NCI-H128 (cell line): ENCODE measurements at regions not wholly inside any gene's neighbourhood (a gene's known extent, or its start where the extent isn't known, plus 50 kb on each side); places are given as distances from the start of the nearest gene placed in this dataset.
"Not testable (repeated sequence)": the region's sequence is repeated elsewhere in the genome, so short reads cannot be mapped to it uniquely, and the experiment has no call there.

Experiments used
- DNase-seq: peaks from one replicate; lab custom pipeline; 2025; ENCODE audit not compliant: unreplicated experiment; lab: John Stamatoyannopoulos, UW

DNA sequence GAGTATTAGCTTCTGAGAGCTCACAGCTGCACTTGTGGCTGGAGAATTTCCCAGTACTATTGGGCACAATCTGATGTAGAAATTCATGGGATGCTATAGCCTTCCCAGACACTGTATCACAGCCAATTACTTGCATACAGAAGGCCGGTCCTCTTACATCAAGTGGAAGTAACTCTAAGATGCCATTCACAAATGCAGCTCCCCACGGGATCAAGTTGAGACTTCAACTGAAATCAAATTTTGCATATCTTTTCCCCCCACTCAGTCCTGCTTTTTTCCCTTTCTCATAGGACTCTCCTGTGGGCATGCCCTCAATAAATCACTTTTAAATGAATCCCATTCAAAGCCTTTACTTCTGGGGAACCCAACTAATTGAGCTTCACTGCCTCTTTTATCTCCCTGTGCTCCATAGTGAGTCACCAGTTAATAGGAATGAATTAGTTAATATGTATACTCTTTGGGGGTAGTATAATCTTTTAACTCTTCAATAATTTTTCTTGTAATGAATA lies 1970.8 kb downstream of the OLFM4 start:
- no peak for DNase-seq

DNA sequence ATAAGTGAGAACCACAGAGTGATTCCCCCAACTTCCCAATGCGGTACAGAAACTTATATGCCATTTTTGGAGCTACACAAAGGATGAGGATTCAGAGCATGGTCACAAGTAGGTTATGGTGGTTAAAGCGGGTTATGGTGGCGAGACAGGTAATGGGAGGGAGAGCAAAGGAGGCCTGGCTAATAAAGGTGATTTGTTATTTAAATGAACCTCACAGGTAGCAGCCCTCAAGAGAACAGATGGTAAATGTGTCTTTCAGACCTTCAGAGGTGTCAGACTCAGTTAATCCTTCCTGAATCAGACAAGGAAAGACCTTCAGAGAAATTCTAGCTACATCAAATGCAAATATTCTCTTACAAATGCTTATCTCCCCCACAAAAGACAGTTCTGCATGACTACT lies 1971.4 kb downstream of the OLFM4 start:
- no peak for DNase-seq

DNA sequence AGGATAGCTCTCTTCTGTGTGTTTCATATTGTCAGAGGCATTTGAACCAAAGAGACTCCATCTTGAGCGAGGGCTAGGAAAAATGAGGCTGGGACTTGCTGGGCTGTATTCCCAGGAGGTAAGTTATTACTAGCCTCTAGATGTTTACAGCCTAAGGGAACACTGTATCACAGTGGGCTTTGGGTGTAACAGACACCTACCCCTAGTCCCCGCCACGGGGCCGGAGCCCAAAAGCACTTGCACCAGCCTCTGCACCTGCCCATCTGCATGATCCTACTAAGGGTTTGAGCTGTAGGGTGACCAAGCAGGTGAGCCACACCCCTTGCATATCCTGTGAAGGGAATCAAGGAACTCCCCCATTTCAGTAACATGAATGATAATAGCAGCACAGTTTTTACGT lies 1972.2 kb downstream of the OLFM4 start:
- DNase-seq: no peak

- no peak for DNase-seq
These were observed 1973.3 kb downstream of the OLFM4 start for GRCh38 chr13:55001881-55002280.

GRCh38 chr13:55007681-55008080 lies 1979.1 kb downstream of the OLFM4 start:
- DNase-seq: no peak

DNA sequence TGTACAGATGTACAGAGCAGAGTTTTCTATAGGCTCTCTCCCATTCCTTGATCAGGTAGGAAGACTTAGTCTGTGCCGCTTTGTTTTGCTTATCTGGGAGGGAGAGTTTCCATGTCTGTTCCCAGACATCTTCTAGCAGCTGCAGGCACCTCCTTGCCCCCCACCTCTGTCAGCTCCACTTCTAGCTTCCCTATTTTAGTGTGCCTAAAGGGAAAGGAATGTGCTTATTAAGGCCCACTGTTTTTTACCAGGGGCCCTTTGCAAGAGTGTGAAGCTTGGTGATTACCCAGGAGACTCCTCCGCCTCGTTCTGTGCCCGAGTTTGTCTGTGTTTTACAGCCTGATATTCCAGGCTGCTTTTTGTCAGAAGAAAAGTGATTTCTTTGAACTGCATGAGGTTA lies 1984.4 kb downstream of the OLFM4 start:
- DNase-seq: no peak

DNA sequence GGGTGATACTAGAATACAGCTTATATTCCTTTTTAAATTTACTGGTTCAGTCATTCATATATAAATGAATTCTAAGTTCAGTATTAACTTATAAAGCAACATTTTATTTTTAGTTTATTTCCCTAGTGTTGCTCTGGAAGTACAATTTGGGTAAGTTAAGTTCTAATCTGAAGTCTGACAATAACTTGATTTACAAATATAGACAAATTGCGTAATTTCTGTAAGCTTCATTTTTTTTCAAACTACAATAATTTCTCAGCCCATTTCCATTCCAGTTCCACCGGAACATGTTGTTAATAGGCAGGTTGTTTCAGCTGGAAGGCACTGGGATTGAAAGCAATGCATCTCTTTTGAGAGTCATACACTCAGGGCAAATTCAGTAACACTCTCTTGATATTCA lies 2000.7 kb downstream of the OLFM4 start:
- DNase-seq: no peak

DNA sequence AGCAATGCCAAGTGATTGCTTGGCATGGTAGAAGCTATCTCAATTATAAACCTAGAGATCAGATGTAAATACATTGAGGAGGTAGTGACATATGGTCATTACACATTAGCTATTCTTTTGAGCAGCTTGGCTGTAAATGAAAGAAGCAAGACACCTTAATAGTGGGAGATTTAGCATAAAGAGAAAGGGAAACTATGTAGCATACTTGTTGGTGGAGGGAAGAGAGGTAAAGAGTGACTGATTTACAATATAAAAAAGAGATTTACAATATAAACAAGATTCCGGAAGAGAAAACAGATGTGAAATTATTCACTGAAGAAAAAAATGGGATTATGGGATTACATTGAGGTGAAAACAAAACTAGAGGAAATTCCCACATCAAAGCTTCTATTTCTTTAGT lies 2009.6 kb downstream of the OLFM4 start:
- DNase-seq: no peak

- not testable (repeated sequence) for DNase-seq
These were observed 2025.4 kb downstream of the OLFM4 start for GRCh38 chr13:55053891-55054550.

DNA sequence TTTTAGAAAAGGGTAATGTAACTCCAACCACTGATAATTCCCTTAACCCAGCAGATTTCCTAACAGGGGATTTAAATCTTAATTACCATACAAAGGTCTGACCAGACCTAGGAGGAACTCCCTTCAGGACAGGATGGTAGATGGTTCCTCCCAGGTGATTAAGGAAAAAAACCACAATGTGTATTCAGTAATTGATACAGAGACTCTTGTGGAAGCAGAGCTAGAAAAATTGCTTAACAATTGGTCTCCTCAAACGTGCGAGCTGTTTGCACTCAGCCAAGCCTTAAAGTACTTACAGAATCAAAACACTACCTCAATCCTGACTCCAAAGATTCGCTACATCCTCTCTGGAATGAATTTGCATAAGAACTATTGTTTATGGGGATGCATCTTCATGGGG lies 2027.1 kb downstream of the OLFM4 start:
- not testable (repeated sequence) for DNase-seq

- no peak for DNase-seq
These were observed 2034.0 kb downstream of the OLFM4 start for GRCh38 chr13:55062662-55063061.

- DNase-seq: no peak
These were observed 2039.3 kb downstream of the OLFM4 start for GRCh38 chr13:55067946-55068345.

GRCh38 chr13:55069746-55070145 lies 2041.1 kb downstream of the OLFM4 start:
- DNase-seq: no peak

DNA sequence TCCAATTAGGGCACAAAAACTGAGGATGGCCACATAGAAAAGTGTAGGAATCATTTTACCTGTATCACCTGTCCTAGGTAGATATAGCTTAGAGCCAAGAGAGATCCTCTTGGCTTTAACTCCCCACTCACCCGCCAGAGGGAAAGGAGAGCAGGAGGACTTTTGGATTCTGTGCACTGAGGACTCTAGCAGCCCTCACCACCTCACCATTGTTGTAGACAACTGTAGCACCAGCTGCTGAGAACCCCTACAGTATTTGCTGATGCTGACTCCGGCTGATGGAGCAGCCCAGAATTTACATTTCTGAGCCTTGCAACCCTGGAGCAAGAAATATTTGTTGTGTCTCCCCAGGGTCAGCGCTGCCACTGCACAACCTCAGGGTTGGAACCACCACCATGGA lies 2044.4 kb downstream of the OLFM4 start:
- DNase-seq: no peak

DNA sequence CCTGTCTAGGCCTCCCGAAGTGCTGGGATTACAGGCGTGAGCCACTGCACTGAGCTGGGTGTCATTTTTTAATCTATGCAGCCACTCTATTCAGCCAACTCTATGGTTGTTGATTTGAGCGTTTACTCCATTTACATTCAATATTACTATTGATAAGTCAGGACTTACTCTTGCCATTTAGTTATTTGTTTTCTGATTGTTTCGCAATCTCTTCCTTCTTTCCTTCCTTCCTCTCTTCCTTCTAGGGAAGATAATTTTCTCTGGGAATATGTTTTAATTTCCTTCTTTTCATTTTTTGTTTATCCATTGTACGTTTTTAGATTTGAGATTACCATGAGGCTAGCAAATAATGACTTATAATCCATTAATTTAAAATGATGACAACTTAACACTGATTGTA lies 2056.0 kb downstream of the OLFM4 start:
- no peak for DNase-seq

DNA sequence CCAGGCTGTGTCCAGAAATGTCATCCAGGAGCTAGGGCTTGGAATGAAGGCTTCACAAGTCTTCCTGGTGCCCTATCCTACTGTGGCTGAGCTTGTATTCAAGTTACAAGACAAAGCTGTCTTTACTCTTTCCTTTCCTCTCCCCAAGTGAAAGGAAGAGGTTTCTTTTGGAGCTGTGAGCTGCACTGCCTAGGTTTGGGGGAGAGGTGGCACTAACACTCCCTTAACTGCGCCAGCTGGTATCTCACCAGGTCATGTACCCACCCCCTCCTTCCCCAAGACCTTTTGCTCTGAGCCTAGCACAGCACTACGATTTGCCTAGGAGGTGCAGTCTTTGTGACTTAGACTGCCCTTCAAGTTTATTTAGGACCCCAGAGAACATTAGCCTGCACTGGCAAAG lies 2053.6 kb upstream of the PRR20A start:
- DNase-seq: no peak

- no peak for DNase-seq
These were observed 2050.1 kb upstream of the PRR20A start for GRCh38 chr13:55090612-55091011.

DNA sequence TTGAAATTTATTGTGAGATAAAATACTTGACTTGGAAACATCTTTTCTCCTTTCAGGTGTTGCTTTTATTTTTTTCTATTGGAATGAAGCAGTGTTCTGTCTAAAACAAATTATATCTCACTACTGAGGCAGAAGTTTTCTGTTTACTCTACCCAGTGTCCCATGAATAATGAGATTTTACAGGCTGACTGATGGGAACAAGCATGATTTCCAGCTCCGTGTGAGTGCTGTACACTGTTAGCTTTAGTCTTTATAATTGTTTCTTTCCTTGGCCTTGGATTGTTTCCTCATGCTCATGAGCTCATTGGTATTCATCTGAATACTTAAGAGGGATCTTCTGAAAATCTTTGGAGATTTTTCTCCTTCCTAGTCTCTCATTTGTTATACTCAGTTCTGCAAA lies 2049.5 kb upstream of the PRR20A start:
- no peak for DNase-seq

DNA sequence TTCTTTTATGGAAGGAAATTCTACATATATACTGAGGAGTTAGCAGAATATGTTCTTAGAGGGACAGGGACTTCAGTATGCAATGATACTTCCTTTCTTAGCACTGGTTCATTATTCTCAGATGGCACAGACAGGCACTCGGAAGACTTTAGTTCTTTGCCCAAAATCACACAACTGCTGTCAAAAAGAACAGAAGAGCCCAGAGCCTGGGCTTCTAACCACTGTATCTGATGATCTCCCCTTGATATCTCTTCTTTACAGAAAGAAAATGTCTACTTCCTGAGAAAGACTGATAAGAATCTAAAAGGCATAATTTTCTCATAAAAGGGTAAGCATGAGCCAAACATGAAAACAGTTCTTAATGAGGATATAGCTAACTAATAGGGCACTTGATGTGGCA lies 2034.2 kb upstream of the PRR20A start:
- DNase-seq: no peak

- DNase-seq: no peak
These were observed 2020.1 kb upstream of the PRR20A start for GRCh38 chr13:55120631-55121030.

DNA sequence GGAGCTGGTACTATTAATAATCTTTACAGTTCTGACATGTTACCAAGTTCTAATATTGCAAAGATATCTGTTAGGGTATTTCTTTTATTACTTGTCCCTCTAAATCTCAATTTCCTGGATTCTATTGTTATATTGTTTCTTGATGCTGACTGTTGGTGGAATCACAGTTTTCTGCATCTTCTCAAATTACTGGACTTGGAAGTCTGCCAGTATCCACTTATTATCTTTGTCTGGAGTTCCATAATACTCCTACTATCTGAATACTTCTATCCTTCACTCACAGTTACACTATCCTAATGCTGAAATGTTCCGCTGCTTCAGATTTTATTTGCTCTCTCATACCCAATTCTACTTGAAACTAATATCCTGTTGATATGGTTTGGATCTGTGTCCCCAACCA lies 1985.7 kb upstream of the PRR20A start:
- DNase-seq: no peak

DNA sequence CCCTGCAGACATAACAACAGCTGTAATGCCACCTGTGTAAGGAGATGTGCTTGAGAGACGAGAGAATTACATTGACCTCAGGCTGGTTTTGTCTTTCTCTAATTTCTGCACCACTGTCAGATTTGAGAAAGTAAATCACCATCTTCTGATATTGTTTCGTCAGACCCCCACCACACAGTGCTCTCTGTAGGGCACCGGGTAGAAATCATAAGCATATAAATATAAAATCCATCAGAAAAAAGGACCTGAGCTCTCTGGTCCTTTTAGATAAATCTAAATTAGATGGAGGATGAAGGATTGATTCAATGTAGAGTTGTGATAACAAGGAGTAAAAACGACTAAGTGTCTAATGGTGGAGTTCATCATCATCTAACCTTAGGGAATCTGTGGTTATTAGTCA lies 1981.0 kb upstream of the PRR20A start:
- DNase-seq: no peak

DNA sequence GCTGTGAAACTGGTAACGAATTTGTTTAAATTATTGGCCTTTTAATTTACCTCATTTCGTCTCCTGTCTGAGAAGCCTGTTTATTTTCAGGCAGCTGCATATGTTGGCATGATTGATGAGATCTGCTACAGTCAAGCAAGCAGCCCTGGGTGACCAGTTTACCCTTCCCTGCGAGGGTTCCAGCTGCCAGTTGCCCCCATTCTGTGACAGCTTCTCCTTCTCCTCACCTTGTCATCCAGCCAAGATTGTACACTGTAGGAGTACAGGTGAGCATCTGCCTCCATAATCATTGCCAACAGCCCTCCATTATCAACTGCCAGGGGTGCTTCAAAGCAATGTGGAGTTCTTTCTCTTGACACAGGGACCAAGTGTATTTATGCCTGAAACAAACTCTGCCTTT lies 1979.9 kb upstream of the PRR20A start:
- DNase-seq: no peak
